ENCODE measurements at regions not wholly inside any gene's neighbourhood (a gene's known extent, or its start where the extent isn't known, plus 50 kb on each side); places are given as distances from the start of the nearest gene placed in this dataset.

DNA sequence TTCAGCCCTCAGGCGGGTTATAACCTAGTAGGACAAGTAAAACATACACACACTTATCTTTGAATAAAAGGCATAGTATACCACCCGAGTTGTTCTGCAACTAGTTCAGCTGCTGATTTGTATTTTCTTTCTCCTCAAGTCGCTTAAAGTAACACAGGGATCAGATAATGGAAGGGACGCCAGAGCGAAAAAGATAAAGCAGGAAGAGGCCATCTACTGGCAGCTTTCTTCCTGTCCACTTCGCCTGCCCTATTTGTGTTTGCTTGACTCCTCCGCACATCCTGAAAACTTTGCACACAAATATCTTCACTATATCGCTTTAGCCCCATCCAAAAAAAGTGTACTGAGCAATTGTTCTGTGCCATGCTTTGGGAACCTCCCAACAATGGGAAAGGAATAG lies 238.0 kb upstream of the SOX21 start:
- TF ChIP-seq, protein P1, sequence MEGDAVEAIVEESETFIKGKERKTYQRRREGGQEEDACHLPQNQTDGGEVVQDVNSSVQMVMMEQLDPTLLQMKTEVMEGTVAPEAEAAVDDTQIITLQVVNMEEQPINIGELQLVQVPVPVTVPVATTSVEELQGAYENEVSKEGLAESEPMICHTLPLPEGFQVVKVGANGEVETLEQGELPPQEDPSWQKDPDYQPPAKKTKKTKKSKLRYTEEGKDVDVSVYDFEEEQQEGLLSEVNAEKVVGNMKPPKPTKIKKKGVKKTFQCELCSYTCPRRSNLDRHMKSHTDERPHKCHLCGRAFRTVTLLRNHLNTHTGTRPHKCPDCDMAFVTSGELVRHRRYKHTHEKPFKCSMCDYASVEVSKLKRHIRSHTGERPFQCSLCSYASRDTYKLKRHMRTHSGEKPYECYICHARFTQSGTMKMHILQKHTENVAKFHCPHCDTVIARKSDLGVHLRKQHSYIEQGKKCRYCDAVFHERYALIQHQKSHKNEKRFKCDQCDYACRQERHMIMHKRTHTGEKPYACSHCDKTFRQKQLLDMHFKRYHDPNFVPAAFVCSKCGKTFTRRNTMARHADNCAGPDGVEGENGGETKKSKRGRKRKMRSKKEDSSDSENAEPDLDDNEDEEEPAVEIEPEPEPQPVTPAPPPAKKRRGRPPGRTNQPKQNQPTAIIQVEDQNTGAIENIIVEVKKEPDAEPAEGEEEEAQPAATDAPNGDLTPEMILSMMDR (IDR thresholded peaks at IDR 0.05): no peak
- TF ChIP-seq, protein P2, sequence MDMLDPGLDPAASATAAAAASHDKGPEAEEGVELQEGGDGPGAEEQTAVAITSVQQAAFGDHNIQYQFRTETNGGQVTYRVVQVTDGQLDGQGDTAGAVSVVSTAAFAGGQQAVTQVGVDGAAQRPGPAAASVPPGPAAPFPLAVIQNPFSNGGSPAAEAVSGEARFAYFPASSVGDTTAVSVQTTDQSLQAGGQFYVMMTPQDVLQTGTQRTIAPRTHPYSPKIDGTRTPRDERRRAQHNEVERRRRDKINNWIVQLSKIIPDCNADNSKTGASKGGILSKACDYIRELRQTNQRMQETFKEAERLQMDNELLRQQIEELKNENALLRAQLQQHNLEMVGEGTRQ (CRISPR knock-in tag; IDR thresholded peaks at IDR 0.05): no peak
